Kidney epithelial cell (primary cell): ENCODE measurements at regions not wholly inside any gene's neighbourhood (a gene's known extent, or its start where the extent isn't known, plus 50 kb on each side); places are given as distances from the start of the nearest gene placed in this dataset.

ENCODE experiments used
- DNase-seq: peaks from one replicate; pipeline ENCODE4 v3.0.0-alpha.2; 2010; ENCODE audit warnings: low read depth
- H3K27me3 ChIP-seq: 2 replicates; pipeline ENCODE4 v1.6.0; 2011; ENCODE audit warnings: low read length; ENCODE audit not compliant: control insufficient read depth, insufficient read depth
- H3K36me3 ChIP-seq: 2 replicates; pipeline ENCODE4 v1.5.1; 2011; ENCODE audit warnings: low read length; ENCODE audit not compliant: control insufficient read depth, insufficient read depth
- H3K4me3 ChIP-seq: 2 replicates; pipeline ENCODE4 v1.5.1; 2011; ENCODE audit warnings: low read depth, mild to moderate bottlenecking, control low read depth, low read length
- TF ChIP-seq, protein P1 (sequence below): IDR thresholded peaks from 2 replicates; pipeline ENCODE4 v1.5.1; 2011; ENCODE audit warnings: mild to moderate bottlenecking, moderate library complexity, low read length, control low read depth, inconsistent platforms; ENCODE audit not compliant: insufficient read depth, poor library complexity, severe bottlenecking

- TF ChIP-seq, protein P1, sequence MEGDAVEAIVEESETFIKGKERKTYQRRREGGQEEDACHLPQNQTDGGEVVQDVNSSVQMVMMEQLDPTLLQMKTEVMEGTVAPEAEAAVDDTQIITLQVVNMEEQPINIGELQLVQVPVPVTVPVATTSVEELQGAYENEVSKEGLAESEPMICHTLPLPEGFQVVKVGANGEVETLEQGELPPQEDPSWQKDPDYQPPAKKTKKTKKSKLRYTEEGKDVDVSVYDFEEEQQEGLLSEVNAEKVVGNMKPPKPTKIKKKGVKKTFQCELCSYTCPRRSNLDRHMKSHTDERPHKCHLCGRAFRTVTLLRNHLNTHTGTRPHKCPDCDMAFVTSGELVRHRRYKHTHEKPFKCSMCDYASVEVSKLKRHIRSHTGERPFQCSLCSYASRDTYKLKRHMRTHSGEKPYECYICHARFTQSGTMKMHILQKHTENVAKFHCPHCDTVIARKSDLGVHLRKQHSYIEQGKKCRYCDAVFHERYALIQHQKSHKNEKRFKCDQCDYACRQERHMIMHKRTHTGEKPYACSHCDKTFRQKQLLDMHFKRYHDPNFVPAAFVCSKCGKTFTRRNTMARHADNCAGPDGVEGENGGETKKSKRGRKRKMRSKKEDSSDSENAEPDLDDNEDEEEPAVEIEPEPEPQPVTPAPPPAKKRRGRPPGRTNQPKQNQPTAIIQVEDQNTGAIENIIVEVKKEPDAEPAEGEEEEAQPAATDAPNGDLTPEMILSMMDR = no peak
- Histone ChIP-seq H3K27me3 (no peaks in the 10 kb centered on the region), H3K36me3 (no peaks in the 10 kb centered on the region), H3K4me3 (no peak overlapping the region)
- DNase-seq = no peak
Measured at GRCh38 chr7:81272176-81272575, 353.3 kb upstream of the SEMA3C start.

- Histone ChIP-seq H3K4me3 (no peak overlapping the region), H3K36me3 (no peaks in the 10 kb centered on the region), H3K27me3 (no peaks in the 10 kb centered on the region)
- TF ChIP-seq, protein P1 = no peak
- no peak for DNase-seq
Measured at GRCh38 chr7:81268551-81268950, 349.7 kb upstream of the SEMA3C start.

- TF ChIP-seq, protein P1 = no peak
- Histone ChIP-seq H3K27me3 (no peaks in the 10 kb centered on the region), H3K36me3 (no peaks in the 10 kb centered on the region), H3K4me3 (no peak overlapping the region)
- DNase-seq = no peak
Measured at GRCh38 chr7:81267508-81267907, 348.7 kb upstream of the SEMA3C start.

DNA sequence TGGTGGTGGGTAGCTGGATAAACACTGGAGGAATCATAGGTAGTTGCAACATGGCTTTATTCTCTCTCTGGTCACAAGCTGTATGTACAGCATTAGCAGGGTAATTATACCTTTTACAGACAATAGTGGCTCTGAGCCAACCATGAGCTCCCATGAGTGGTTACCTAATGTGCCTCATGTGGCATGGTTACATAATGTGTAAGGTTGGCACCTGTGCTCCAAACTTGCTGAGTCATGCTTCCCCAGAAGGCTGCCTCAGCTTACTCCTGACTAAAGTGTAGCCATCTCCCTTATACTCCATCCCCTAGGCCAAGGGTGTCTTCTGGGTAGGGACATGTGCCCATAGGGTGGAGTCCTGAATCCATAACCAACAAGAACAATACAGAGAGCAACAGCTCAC, 345.3 kb upstream of the SEMA3C start:
- DNase-seq = no peak
- H3K36me3 ChIP-seq = no peaks in the 10 kb centered on the region
- H3K4me3 ChIP-seq = no peak overlapping the region
- no peaks in the 10 kb centered on the region for H3K27me3 ChIP-seq
- TF ChIP-seq, protein P1 = no peak

DNA sequence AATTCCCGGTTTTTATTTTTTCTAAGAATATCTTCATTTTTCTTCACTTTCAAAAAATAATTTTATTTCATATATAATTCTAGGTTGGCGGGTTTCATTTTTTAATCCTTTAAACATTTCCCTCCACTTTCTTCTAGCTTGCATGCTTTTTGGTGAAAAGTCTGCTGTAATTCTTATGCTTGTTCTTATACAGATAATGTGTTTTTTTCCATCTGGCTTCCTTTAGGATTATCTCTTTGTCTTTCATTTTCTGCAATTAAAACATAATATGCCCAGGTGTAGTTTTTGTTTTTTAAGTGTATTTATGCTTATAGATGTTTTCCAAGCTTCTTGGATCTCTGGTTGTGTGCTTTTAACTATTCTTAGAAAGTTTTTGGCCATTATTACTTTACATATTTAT, 341.3 kb upstream of the SEMA3C start:
- H3K4me3 ChIP-seq = no peak overlapping the region
- H3K27me3 ChIP-seq = no peaks in the 10 kb centered on the region
- no peak for DNase-seq
- no peaks in the 10 kb centered on the region for H3K36me3 ChIP-seq
- TF ChIP-seq, protein P1 = no peak

DNA sequence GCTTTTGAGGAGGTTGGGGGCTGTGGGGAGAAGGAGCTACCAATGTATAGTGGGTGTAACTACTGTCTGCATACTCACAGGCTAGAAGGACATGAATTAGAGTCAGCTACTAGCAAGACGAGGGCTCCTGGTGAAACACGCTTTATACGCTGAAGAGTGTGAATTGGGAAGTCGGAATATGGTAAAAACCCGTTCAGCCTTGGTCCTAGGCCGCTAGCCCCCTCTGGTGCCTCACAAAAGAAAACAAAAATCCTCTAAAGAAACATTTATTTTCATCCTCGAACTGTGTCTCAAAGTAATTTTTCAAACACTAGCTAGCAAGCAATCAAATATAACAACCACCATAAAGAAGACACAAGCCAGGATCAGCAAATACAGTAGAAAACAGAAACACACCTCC, 338.1 kb upstream of the SEMA3C start:
- H3K27me3 ChIP-seq = no peaks in the 10 kb centered on the region
- DNase-seq = no peak
- H3K4me3 ChIP-seq = no peak overlapping the region
- TF ChIP-seq, protein P1 = peak; percentile 20
- no peaks in the 10 kb centered on the region for H3K36me3 ChIP-seq
